ENCODE measurements at regions not wholly inside any gene's neighbourhood (a gene's known extent, or its start where the extent isn't known, plus 50 kb on each side); places are given as distances from the start of the nearest gene placed in this dataset.

- DNase-seq (no peak), ATAC-seq (no peak)
- Histone ChIP-seq H3K36me3 (no peaks in the 10 kb centered on the region), H3K4me3 (no peak overlapping the region), H3K9me3 (no peaks in the 10 kb centered on the region), H3K4me1 (no peaks in the 10 kb centered on the region), H3K27me3 (no peaks in the 10 kb centered on the region), H3K27ac (no peak overlapping the region)
- intact Hi-C loops (cut with DNase I): no loop called here
- TF ChIP-seq CTCF (IDR thresholded peaks at IDR 0.05): no peak
Measured at GRCh38 chr16:9186061-9186460, 94.6 kb downstream of the HAPSTR1 start.

GRCh38 chr16:9188721-9189120 is 97.3 kb downstream of the HAPSTR1 start:
- no peak overlapping the region for H3K27ac ChIP-seq
- no peaks in the 10 kb centered on the region for H3K9me3 ChIP-seq
- no peak for TF ChIP-seq CTCF (IDR thresholded peaks at IDR 0.05)
- no peaks in the 10 kb centered on the region for H3K4me1 ChIP-seq
- DNase-seq (no peak), ATAC-seq (no peak)
- intact Hi-C loops (cut with DNase I): no loop called here
- H3K4me3 ChIP-seq: no peak overlapping the region
- no peaks in the 10 kb centered on the region for H3K27me3 ChIP-seq
- H3K36me3 ChIP-seq: no peaks in the 10 kb centered on the region

GRCh38 chr16:9191274-9191850 is 99.9 kb downstream of the HAPSTR1 start:
- DNase-seq: no peak
- no peak for TF ChIP-seq CTCF (IDR thresholded peaks at IDR 0.05)
- Histone ChIP-seq H3K36me3 (no peaks in the 10 kb centered on the region), H3K27ac (no peak overlapping the region), H3K27me3 (no peaks in the 10 kb centered on the region), H3K4me3 (no peak overlapping the region), H3K9me3 (no peaks in the 10 kb centered on the region), H3K4me1 (no peaks in the 10 kb centered on the region)
- no peak for ATAC-seq
- intact Hi-C loops (cut with DNase I): no loop called here

- Histone ChIP-seq H3K4me1 (no peaks in the 10 kb centered on the region), H3K27ac (no peak overlapping the region), H3K9me3 (no peaks in the 10 kb centered on the region), H3K36me3 (no peaks in the 10 kb centered on the region), H3K27me3 (no peaks in the 10 kb centered on the region), H3K4me3 (no peak overlapping the region)
- ATAC-seq (no peak), DNase-seq (no peak)
- TF ChIP-seq CTCF (IDR thresholded peaks at IDR 0.05): no peak
- intact Hi-C loops (cut with DNase I): no loop called here
Measured at GRCh38 chr16:9192746-9193145, 101.3 kb downstream of the HAPSTR1 start.

- peaks cover 5% of the 10 kb centered on the region for H3K27me3 ChIP-seq
- no peak for ATAC-seq
- H3K4me3 ChIP-seq: no peak overlapping the region
- no peak overlapping the region for H3K27ac ChIP-seq
- intact Hi-C loops (cut with DNase I): no loop called here
- no peaks in the 10 kb centered on the region for H3K4me1 ChIP-seq
- TF ChIP-seq CTCF (IDR thresholded peaks at IDR 0.05): no peak
- DNase-seq: no peak
- H3K9me3 ChIP-seq: no peaks in the 10 kb centered on the region
- H3K36me3 ChIP-seq: no peaks in the 10 kb centered on the region
Measured at GRCh38 chr16:9195287-9195686, 103.8 kb downstream of the HAPSTR1 start.
